T-helper 9 cell (primary cell): ENCODE measurements at regions not wholly inside any gene's neighbourhood (a gene's known extent, or its start where the extent isn't known, plus 50 kb on each side); places are given as distances from the start of the nearest gene placed in this dataset.
"Not testable (repeated sequence)": the region's sequence is repeated elsewhere in the genome, so short reads cannot be mapped to it uniquely, and the experiment has no call there.

Experiments used
- DNase-seq: peaks from one replicate; pipeline ENCODE4 v3.0.0-alpha.2; 2020

- no peak for DNase-seq
These were observed 249.7 kb upstream of the DAB2 start for GRCh38 chr5:39674209-39675082.

- DNase-seq = no peak
These were observed 246.8 kb upstream of the DAB2 start for GRCh38 chr5:39671561-39671961.

- no peak for DNase-seq
These were observed 246.2 kb upstream of the DAB2 start for GRCh38 chr5:39670955-39671354.

- DNase-seq = no peak
These were observed 245.6 kb upstream of the DAB2 start for GRCh38 chr5:39670391-39670790.

GRCh38 chr5:39668980-39669379 is 244.2 kb upstream of the DAB2 start:
- DNase-seq = no peak

GRCh38 chr5:39665328-39665727 is 240.5 kb upstream of the DAB2 start:
- DNase-seq = no peak

- DNase-seq = no peak
These were observed 238.2 kb upstream of the DAB2 start for GRCh38 chr5:39662945-39663344.

GRCh38 chr5:39661026-39661779 is 236.4 kb upstream of the DAB2 start:
- DNase-seq = no peak

GRCh38 chr5:39660020-39660419 is 235.2 kb upstream of the DAB2 start:
- no peak for DNase-seq

- DNase-seq = no peak
These were observed 234.1 kb upstream of the DAB2 start for GRCh38 chr5:39658866-39659265.

GRCh38 chr5:39657943-39658342 is 233.2 kb upstream of the DAB2 start:
- no peak for DNase-seq

- DNase-seq = no peak
These were observed 231.8 kb upstream of the DAB2 start for GRCh38 chr5:39656600-39656999.

- no peak for DNase-seq
These were observed 229.9 kb upstream of the DAB2 start for GRCh38 chr5:39654715-39655114.

- DNase-seq = not testable (repeated sequence)
These were observed 227.7 kb upstream of the DAB2 start for GRCh38 chr5:39652481-39652880.

GRCh38 chr5:39652036-39652435 is 227.3 kb upstream of the DAB2 start:
- no peak for DNase-seq

- DNase-seq = no peak
These were observed 225.4 kb upstream of the DAB2 start for GRCh38 chr5:39650008-39650762.

- no peak for DNase-seq
These were observed 224.1 kb upstream of the DAB2 start for GRCh38 chr5:39648848-39649227.

- DNase-seq = no peak
These were observed 223.5 kb upstream of the DAB2 start for GRCh38 chr5:39648085-39648847.

GRCh38 chr5:39640552-39640951 is 215.8 kb upstream of the DAB2 start:
- no peak for DNase-seq

- DNase-seq = no peak
These were observed 214.9 kb upstream of the DAB2 start for GRCh38 chr5:39639618-39640089.

- DNase-seq = no peak
These were observed 214.0 kb upstream of the DAB2 start for GRCh38 chr5:39638813-39639212.

- DNase-seq = no peak
These were observed 208.3 kb upstream of the DAB2 start for GRCh38 chr5:39633057-39633456.
